ENCODE measurements at regions not wholly inside any gene's neighbourhood (a gene's known extent, or its start where the extent isn't known, plus 50 kb on each side); places are given as distances from the start of the nearest gene placed in this dataset.

DNA sequence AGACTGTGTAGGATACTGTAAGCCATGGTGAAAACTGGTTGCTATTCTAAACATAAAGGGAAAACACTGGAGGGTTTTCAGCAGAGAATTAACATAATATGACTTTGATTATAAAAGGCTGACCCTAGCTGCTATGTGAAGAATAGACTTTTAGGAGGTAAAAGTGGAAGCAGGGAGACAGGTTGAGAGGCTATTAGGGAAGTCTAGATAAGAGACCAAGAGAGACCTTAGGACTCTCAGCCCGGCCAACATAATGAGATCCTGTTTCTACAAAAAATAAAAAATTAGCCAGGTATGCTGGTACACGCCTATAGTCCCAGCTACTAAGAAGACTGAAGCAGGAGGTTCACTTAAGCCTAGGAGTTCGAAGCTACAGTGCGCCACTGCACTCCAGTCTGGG lies 393.2 kb upstream of the PMFBP1 start:
- no peak for DNase-seq (ENCODE audit: low spot score in 2 of 2)
- H3K36me3 Mint-ChIP-seq (ENCODE audit: insufficient read depth): peaks cover 2% of the 10 kb centered on the region

DNA sequence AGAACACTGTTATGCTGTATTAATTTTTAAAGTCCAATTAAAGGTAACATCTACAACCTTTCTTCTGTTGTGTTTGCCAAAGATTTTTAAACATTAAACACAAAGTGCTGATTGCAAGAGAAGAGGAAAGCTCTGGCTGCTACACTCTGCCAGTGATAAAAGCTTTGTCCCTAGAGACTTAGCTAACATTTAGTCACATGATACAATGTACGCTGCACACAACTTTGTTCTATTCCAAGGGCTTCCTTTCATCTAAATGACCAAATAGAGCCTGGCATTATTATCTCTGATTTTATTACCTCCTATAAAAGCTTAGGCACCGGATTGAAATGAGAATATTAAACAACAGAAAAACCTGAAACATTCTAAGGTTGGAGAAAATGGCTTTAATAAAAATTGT lies 388.7 kb upstream of the PMFBP1 start:
- Mint-ChIP-seq H3K27ac (ENCODE audit: low read depth) (no peak overlapping the region), H3K4me3 (no peak overlapping the region), H3K27me3 (no peaks in the 10 kb centered on the region), H3K4me1 (no peaks in the 10 kb centered on the region), H3K9me3 (no peaks in the 10 kb centered on the region), H3K36me3 (ENCODE audit: insufficient read depth) (peaks cover 2% of the 10 kb centered on the region)
- DNase-seq (ENCODE audit: low spot score in 2 of 2): no peak
- ATAC-seq (replicated peaks; ENCODE audit: extremely low read depth, poor library complexity, severe bottlenecking): no peak

More for the DNA sequence above, 393.2 kb upstream of the PMFBP1 start:
- Mint-ChIP-seq H3K9me3 (no peaks in the 10 kb centered on the region), H3K4me3 (no peak overlapping the region), H3K27ac (ENCODE audit: low read depth) (no peak overlapping the region), H3K27me3 (no peaks in the 10 kb centered on the region), H3K4me1 (no peaks in the 10 kb centered on the region)
- ATAC-seq (replicated peaks; ENCODE audit: extremely low read depth, poor library complexity, severe bottlenecking): no peak

DNA sequence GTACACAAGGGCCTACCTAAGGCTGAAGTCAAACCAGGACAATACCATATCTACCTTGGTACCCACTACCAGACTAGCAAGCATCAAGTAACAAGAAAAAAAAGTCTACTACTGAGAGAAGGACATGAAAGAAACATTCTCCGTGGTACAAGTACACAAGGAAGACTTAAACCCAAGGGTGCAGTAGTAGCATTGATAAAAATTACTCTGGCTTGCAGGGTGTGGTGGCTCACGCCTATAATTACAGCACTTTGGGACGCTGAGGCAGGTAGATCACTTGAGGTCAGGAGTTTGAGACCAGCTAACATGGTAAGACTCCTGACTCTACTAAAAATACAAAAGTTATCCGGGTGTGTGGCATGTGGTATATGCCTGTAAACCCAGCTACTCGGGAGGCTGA lies 386.5 kb upstream of the PMFBP1 start:
- Mint-ChIP-seq H3K27ac (ENCODE audit: low read depth) (no peak overlapping the region), H3K27me3 (no peaks in the 10 kb centered on the region), H3K4me1 (no peaks in the 10 kb centered on the region), H3K4me3 (no peak overlapping the region), H3K36me3 (ENCODE audit: insufficient read depth) (peaks cover 3% of the 10 kb centered on the region), H3K9me3 (no peaks in the 10 kb centered on the region)
- DNase-seq (ENCODE audit: low spot score in 2 of 2) (no peak), ATAC-seq (replicated peaks; ENCODE audit: extremely low read depth, poor library complexity, severe bottlenecking) (no peak)

GRCh38 chr16:72554935-72555334 lies 383.0 kb upstream of the PMFBP1 start:
- Mint-ChIP-seq H3K9me3 (no peaks in the 10 kb centered on the region), H3K27me3 (no peaks in the 10 kb centered on the region), H3K27ac (ENCODE audit: low read depth) (no peak overlapping the region), H3K4me1 (no peaks in the 10 kb centered on the region), H3K4me3 (no peak overlapping the region), H3K36me3 (ENCODE audit: insufficient read depth) (peaks cover 1% of the 10 kb centered on the region)
- DNase-seq (ENCODE audit: low spot score in 2 of 2) (no peak), ATAC-seq (replicated peaks; ENCODE audit: extremely low read depth, poor library complexity, severe bottlenecking) (no peak)

- no peaks in the 10 kb centered on the region for H3K4me1 Mint-ChIP-seq
- H3K4me3 Mint-ChIP-seq: no peak overlapping the region
- peaks cover 1% of the 10 kb centered on the region for H3K36me3 Mint-ChIP-seq (ENCODE audit: insufficient read depth)
- H3K27me3 Mint-ChIP-seq: no peaks in the 10 kb centered on the region
- ATAC-seq (replicated peaks; ENCODE audit: extremely low read depth, poor library complexity, severe bottlenecking) (no peak), DNase-seq (ENCODE audit: low spot score in 2 of 2) (no peak)
- H3K27ac Mint-ChIP-seq (ENCODE audit: low read depth): no peak overlapping the region
- no peaks in the 10 kb centered on the region for H3K9me3 Mint-ChIP-seq
Measured at GRCh38 chr16:72552654-72553053, 380.7 kb upstream of the PMFBP1 start.

GRCh38 chr16:72551649-72552048 lies 379.7 kb upstream of the PMFBP1 start:
- Mint-ChIP-seq H3K4me3 (no peak overlapping the region), H3K27ac (ENCODE audit: low read depth) (no peak overlapping the region), H3K9me3 (no peaks in the 10 kb centered on the region), H3K36me3 (ENCODE audit: insufficient read depth) (peaks cover 1% of the 10 kb centered on the region), H3K27me3 (no peaks in the 10 kb centered on the region), H3K4me1 (no peaks in the 10 kb centered on the region)
- no peak for ATAC-seq (replicated peaks; ENCODE audit: extremely low read depth, poor library complexity, severe bottlenecking)
- no peak for DNase-seq (ENCODE audit: low spot score in 2 of 2)

- Mint-ChIP-seq H3K27me3 (no peaks in the 10 kb centered on the region), H3K9me3 (peaks cover 11% of the 10 kb centered on the region), H3K27ac (ENCODE audit: low read depth) (no peak overlapping the region), H3K4me1 (no peaks in the 10 kb centered on the region), H3K36me3 (ENCODE audit: insufficient read depth) (peaks cover 1% of the 10 kb centered on the region), H3K4me3 (no peak overlapping the region)
- DNase-seq (ENCODE audit: low spot score in 2 of 2): no peak
- ATAC-seq (replicated peaks; ENCODE audit: extremely low read depth, poor library complexity, severe bottlenecking): no peak
Measured at GRCh38 chr16:72549878-72550277, 377.9 kb upstream of the PMFBP1 start.

- Mint-ChIP-seq H3K36me3 (ENCODE audit: insufficient read depth) (no peaks in the 10 kb centered on the region), H3K9me3 (peaks cover 11% of the 10 kb centered on the region), H3K4me3 (no peak overlapping the region), H3K4me1 (no peaks in the 10 kb centered on the region), H3K27ac (ENCODE audit: low read depth) (no peak overlapping the region), H3K27me3 (no peaks in the 10 kb centered on the region)
- DNase-seq (ENCODE audit: low spot score in 2 of 2) (no peak), ATAC-seq (replicated peaks; ENCODE audit: extremely low read depth, poor library complexity, severe bottlenecking) (no peak)
Measured at GRCh38 chr16:72542102-72542501, 370.1 kb upstream of the PMFBP1 start.

GRCh38 chr16:72537664-72538063 lies 365.7 kb upstream of the PMFBP1 start:
- DNase-seq (ENCODE audit: low spot score in 2 of 2): no peak
- no peaks in the 10 kb centered on the region for H3K4me1 Mint-ChIP-seq

GRCh38 chr16:72536723-72537435 lies 364.9 kb upstream of the PMFBP1 start:
- Mint-ChIP-seq H3K4me3 (no peak overlapping the region), H3K27me3 (no peaks in the 10 kb centered on the region), H3K27ac (ENCODE audit: low read depth) (no peak overlapping the region), H3K9me3 (peaks cover 5% of the 10 kb centered on the region), H3K36me3 (ENCODE audit: insufficient read depth) (no peaks in the 10 kb centered on the region), H3K4me1 (no peaks in the 10 kb centered on the region)
- ATAC-seq (replicated peaks; ENCODE audit: extremely low read depth, poor library complexity, severe bottlenecking): no peak
- no peak for DNase-seq (ENCODE audit: low spot score in 2 of 2)

More at GRCh38 chr16:72537664-72538063, 365.7 kb upstream of the PMFBP1 start:
- Mint-ChIP-seq H3K27me3 (no peaks in the 10 kb centered on the region), H3K9me3 (peaks cover 5% of the 10 kb centered on the region), H3K4me3 (no peak overlapping the region), H3K36me3 (ENCODE audit: insufficient read depth) (no peaks in the 10 kb centered on the region), H3K27ac (ENCODE audit: low read depth) (no peak overlapping the region)
- ATAC-seq (replicated peaks; ENCODE audit: extremely low read depth, poor library complexity, severe bottlenecking): no peak

- Mint-ChIP-seq H3K4me3 (no peak overlapping the region), H3K9me3 (peaks cover 12% of the 10 kb centered on the region), H3K36me3 (ENCODE audit: insufficient read depth) (no peaks in the 10 kb centered on the region), H3K27me3 (no peaks in the 10 kb centered on the region), H3K4me1 (no peaks in the 10 kb centered on the region), H3K27ac (ENCODE audit: low read depth) (no peak overlapping the region)
- ATAC-seq (replicated peaks; ENCODE audit: extremely low read depth, poor library complexity, severe bottlenecking) (no peak), DNase-seq (ENCODE audit: low spot score in 2 of 2) (no peak)
Measured at GRCh38 chr16:72532906-72533410, 361.0 kb upstream of the PMFBP1 start.

DNA sequence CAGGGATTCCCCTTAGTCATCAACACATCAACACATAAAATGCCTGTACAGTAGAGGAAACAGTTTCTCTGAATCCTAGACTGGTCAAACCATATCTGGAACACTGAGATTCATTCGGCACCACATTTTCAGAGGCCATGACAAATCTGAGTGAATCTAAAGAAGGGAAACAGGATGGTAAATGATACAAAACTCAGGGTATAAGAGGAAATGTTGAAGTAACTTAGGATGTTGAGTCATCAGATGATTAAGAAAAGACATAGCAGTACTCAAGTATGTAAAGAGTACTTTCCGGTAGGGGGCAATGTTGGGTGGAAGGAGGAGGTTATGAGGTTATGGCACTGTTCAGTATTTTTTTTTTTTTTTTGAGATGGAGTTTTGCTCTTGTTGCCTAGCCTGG lies 358.5 kb upstream of the PMFBP1 start:
- ATAC-seq (replicated peaks; ENCODE audit: extremely low read depth, poor library complexity, severe bottlenecking): no peak
- DNase-seq (ENCODE audit: low spot score in 2 of 2): no peak
- Mint-ChIP-seq H3K27ac (ENCODE audit: low read depth) (no peak overlapping the region), H3K4me1 (no peaks in the 10 kb centered on the region), H3K27me3 (no peaks in the 10 kb centered on the region), H3K4me3 (no peak overlapping the region), H3K9me3 (peaks cover 14% of the 10 kb centered on the region), H3K36me3 (ENCODE audit: insufficient read depth) (no peaks in the 10 kb centered on the region)

GRCh38 chr16:72523087-72523486 lies 351.1 kb upstream of the PMFBP1 start:
- ATAC-seq (replicated peaks; ENCODE audit: extremely low read depth, poor library complexity, severe bottlenecking) (no peak), DNase-seq (ENCODE audit: low spot score in 2 of 2) (no peak)
- H3K9me3 Mint-ChIP-seq: peaks cover 9% of the 10 kb centered on the region

More at GRCh38 chr16:72523087-72523486, 351.1 kb upstream of the PMFBP1 start:
- Mint-ChIP-seq H3K4me3 (no peak overlapping the region), H3K36me3 (ENCODE audit: insufficient read depth) (no peaks in the 10 kb centered on the region), H3K27ac (ENCODE audit: low read depth) (no peak overlapping the region), H3K4me1 (no peaks in the 10 kb centered on the region), H3K27me3 (no peaks in the 10 kb centered on the region)
